Thyroid gland (tissue), 4 donors: ENCODE measurements at regions not wholly inside any gene's neighbourhood (a gene's known extent, or its start where the extent isn't known, plus 50 kb on each side); places are given as distances from the start of the nearest gene placed in this dataset.

ENCODE experiments used
- DNase-seq, 2 donors: peaks; one replicate each; pipeline ENCODE4 v3.0.0-alpha.2; 2019
- H3K27ac ChIP-seq, 3 donors: fragments of 200-600 bp; sonication (generic); 1 replicate in 2 of 3; 2 replicates in 1 of 3; pipeline ENCODE4 v1.5.1; 2016 to 2019; ENCODE audit warnings: mild to moderate bottlenecking in 1 of 3, moderate library complexity in 1 of 3
- H3K27me3 ChIP-seq: fragments of 200-600 bp; sonication (generic); one replicate; pipeline ENCODE4 v1.5.1; 2019
- H3K36me3 ChIP-seq, 2 donors: fragments of 200-600 bp; sonication (generic); one replicate each; pipeline ENCODE4 v1.5.1; 2016 to 2019
- H3K4me1 ChIP-seq, 2 donors: fragments of 200-600 bp; sonication (generic); one replicate each; pipeline ENCODE4 v1.5.1; 2017 to 2019
- H3K4me3 ChIP-seq, 3 donors: fragments of 200-600 bp; sonication (generic); replicated peaks in 1 of 3; 1 replicate in 2 of 3; 2 replicates in 1 of 3; pipeline ENCODE4 v1.5.1; 2016; ENCODE audit warnings: mild to moderate bottlenecking in 1 of 3
- H3K9me3 ChIP-seq: fragments of 200-600 bp; sonication (generic); one replicate; pipeline ENCODE4 v1.5.1; 2017
- CTCF ChIP-seq, 6 experiments: fragments of 200-600 bp in 3 of 6; fragments of 450-650 bp in 3 of 6; sonication (generic) in 3 of 6; IDR thresholded peaks; one replicate each; pipeline ENCODE4 v1.5.1; 2016 to 2019; ENCODE audit warnings: antibody characterized with exemption in 6 of 6, mild to moderate bottlenecking in 2 of 6, inconsistent platforms in 1 of 6, moderate library complexity in 1 of 6
- POLR2A ChIP-seq, 2 donors: fragments of 450-650 bp; IDR thresholded peaks; one replicate each; pipeline ENCODE4 v1.6.1; 2017; ENCODE audit warnings: antibody characterized with exemption in 2 of 2, mild to moderate bottlenecking in 2 of 2, moderate library complexity in 1 of 2
- WGBS, 2 donors: methylation state at CpG; one replicate each; pipeline ENCODE4 v1.1.5; 2017; 5-methylcytosine and 5-hydroxymethylcytosine counted together
- intact Hi-C: fragments of 100-400 bp; cut with DNase I; formaldehyde crosslinking; loops from one replicate; pipeline ENCODE4 v1.15.1; 2023

DNA sequence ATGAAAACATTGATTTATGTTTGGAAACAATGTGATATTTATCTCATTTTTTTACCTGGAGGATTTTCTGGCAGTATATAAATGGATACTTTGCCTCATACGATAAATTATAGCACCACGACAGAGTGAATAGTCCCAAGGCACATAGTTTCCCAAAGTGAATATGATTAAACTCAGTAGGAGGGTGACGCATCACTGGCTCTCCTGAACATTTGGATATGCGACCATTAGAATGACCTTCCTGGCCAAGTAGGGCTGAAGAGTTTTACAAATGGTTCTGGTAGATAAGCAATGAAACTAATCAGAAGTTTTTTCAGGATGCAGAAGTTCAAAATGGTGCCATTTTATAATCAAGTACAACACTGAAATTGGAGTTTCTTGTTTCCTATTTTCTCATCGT is 397.7 kb downstream of the AASDHPPT start:
- no peaks in the 10 kb centered on the region for H3K36me3 ChIP-seq
- 87 to 88% methylated on average over 5 of the region's 5 CpGs for WGBS, 2 donors
- H3K27ac ChIP-seq, result no peak overlapping the region
- TF ChIP-seq CTCF (IDR thresholded peaks at IDR 0.05) (no peak), POLR2A (IDR thresholded peaks at IDR 0.05) (no peak)
- no peak for DNase-seq
- no peaks in the 10 kb centered on the region for H3K4me1 ChIP-seq
- H3K27me3 ChIP-seq, result no peaks in the 10 kb centered on the region
- H3K9me3 ChIP-seq, result no peaks in the 10 kb centered on the region
- no peak overlapping the region for H3K4me3 ChIP-seq
- intact Hi-C loops, result no loop called here

DNA sequence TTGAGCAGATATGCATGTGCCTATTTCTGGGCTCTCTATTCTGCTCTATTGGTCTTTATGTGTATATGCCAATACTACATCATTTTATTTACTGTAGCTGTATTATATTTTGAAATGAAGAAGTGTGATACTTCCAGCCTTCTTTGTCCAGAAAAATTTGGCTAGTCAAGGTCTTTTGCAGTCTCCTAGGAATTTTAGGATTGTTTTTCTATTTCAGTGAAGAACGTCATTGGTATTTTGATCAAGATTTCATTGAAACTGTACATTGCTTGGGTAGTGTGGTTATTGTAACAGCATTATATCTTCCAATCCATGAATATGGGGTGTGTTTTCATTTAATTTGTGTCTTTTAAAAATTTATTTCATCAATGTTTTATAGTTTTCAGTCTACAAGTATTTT is 400.3 kb downstream of the AASDHPPT start:
- intact Hi-C loops, result no loop called here

DNA sequence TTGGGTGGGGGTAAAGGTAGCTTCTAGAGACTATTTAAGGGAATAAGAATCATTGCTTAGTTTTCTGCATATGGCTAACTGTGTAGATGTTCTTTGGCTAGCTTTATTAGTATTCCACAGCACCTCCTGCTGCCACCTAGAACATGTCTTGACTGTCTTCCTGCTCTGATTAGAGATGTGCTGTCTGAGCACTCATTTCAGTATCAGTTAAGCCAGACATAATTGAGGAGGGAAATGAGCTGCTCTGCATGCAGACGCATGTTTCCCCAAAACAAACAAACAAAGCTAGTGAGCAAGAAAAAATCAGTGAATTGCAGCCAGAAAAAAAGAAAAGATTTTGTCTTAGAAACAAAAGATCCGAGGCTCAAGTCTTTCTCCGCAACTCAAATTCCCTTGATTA is 402.2 kb downstream of the AASDHPPT start:
- H3K4me3 ChIP-seq, result no peak overlapping the region
- DNase-seq, result no peak
- no peak for TF ChIP-seq CTCF (IDR thresholded peaks at IDR 0.05)
- no peak for TF ChIP-seq POLR2A (IDR thresholded peaks at IDR 0.05)
- no peaks in the 10 kb centered on the region for H3K36me3 ChIP-seq
- intact Hi-C loops, result no loop called here
- H3K27ac ChIP-seq, result no peak overlapping the region
- H3K27me3 ChIP-seq, result no peaks in the 10 kb centered on the region
- 66 to 71% methylated on average over 3 of the region's 3 CpGs for WGBS, 2 donors
- no peaks in the 10 kb centered on the region for H3K9me3 ChIP-seq
- no peaks in the 10 kb centered on the region for H3K4me1 ChIP-seq

More for the DNA sequence above, 400.3 kb downstream of the AASDHPPT start:
- no peaks in the 10 kb centered on the region for H3K36me3 ChIP-seq
- 74 to 79% methylated on average over 1 of the region's 1 CpG for WGBS, 2 donors
- H3K9me3 ChIP-seq, result no peaks in the 10 kb centered on the region
- DNase-seq, result no peak
- TF ChIP-seq CTCF (IDR thresholded peaks at IDR 0.05) (no peak), POLR2A (IDR thresholded peaks at IDR 0.05) (no peak)
- H3K4me1 ChIP-seq, result no peaks in the 10 kb centered on the region
- no peak overlapping the region for H3K27ac ChIP-seq
- H3K4me3 ChIP-seq, result no peak overlapping the region
- H3K27me3 ChIP-seq, result no peaks in the 10 kb centered on the region

DNA sequence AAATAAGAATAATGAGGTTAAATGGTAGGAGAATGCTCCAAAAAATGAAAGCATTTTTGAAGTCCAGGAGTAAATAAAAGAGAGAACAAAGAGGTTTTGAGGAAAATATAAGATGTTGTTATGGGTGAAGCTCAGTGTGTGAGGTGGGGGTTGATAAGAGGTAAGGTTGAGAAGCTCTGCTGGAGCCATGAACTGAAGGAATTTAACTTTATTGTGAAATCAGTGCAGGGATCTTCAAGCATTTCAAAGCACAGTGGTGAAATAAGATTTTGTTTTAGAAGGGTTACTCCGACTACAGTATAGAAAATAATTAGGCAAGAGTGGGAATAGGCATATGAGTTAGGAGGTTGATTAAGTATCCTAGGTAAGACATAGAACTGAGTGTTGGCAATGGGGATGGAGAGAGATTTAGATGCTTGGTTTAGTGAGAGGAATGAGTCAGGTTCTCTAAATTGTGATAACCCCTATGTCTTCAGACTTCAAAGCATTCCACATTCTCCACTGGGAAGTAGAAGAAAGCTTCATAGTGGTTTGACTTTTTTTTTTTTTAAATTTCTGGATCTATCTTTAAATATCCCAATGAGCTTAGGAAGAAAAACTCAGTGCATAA is 403.2 kb downstream of the AASDHPPT start:
- Histone ChIP-seq H3K36me3 (no peaks in the 10 kb centered on the region), H3K4me3 (no peak overlapping the region), H3K4me1 (no peaks in the 10 kb centered on the region), H3K27ac (no peak overlapping the region), H3K27me3 (no peaks in the 10 kb centered on the region), H3K9me3 (no peaks in the 10 kb centered on the region)
- DNase-seq, result no peak
- intact Hi-C loops, result no loop called here
- WGBS, 2 donors, result 74 to 80% methylated on average over 1 of the region's 1 CpG
- TF ChIP-seq CTCF (IDR thresholded peaks at IDR 0.05) (no peak), POLR2A (IDR thresholded peaks at IDR 0.05) (no peak)

- Histone ChIP-seq H3K27me3 (no peaks in the 10 kb centered on the region), H3K36me3 (no peaks in the 10 kb centered on the region), H3K9me3 (no peaks in the 10 kb centered on the region), H3K27ac (no peak overlapping the region), H3K4me3 (no peak overlapping the region), H3K4me1 (no peaks in the 10 kb centered on the region)
- no peak for TF ChIP-seq CTCF (IDR thresholded peaks at IDR 0.05)
- TF ChIP-seq POLR2A (IDR thresholded peaks at IDR 0.05), result no peak
- WGBS, 2 donors, result 34 to 42% methylated on average over 3 of the region's 3 CpGs
- intact Hi-C loops, result no loop called here
- DNase-seq, result no peak
Observed at GRCh38 chr11:106482917-106483785, 405.7 kb downstream of the AASDHPPT start.
